HFFc6 (cell line): ENCODE measurements at regions not wholly inside any gene's neighbourhood (a gene's known extent, or its start where the extent isn't known, plus 50 kb on each side); places are given as distances from the start of the nearest gene placed in this dataset.
A peak's percentile ranks its signal among the peaks of the same experiment; 100 is the strongest.

Source experiments
- DNase-seq: peaks from one replicate; pipeline ENCODE4 v3.0.0-alpha.2; 2018
- H3K27ac Mint-ChIP-seq: 2 replicates; pipeline ENCODE4 v1.8.0; 2020; ENCODE audit warnings: mild to moderate bottlenecking, mixed read lengths
- H3K27me3 Mint-ChIP-seq: 2 replicates; pipeline ENCODE4 v1.8.0; 2021; ENCODE audit warnings: mild to moderate bottlenecking, moderate library complexity, mixed read lengths; ENCODE audit not compliant: insufficient read depth
- H3K36me3 Mint-ChIP-seq: 2 replicates; pipeline ENCODE4 v1.8.0; 2021; ENCODE audit warnings: low read depth, mixed read lengths
- H3K4me1 Mint-ChIP-seq: 2 replicates; pipeline ENCODE4 v1.8.0; 2020; ENCODE audit warnings: low read depth, mixed read lengths
- H3K4me3 Mint-ChIP-seq: 2 replicates; pipeline ENCODE4 v1.8.0; 2020; ENCODE audit warnings: mild to moderate bottlenecking, moderate library complexity, mixed read lengths
- H3K9me3 Mint-ChIP-seq: 2 replicates; pipeline ENCODE4 v1.8.0; 2020; ENCODE audit warnings: mild to moderate bottlenecking, mixed read lengths
- TF ChIP-seq, protein P1 (sequence below): fragments of 200-600 bp; sonication (generic); IDR thresholded peaks from 2 replicates; pipeline ENCODE4 v1.5.0; 2021; ENCODE audit warnings: antibody characterized with exemption, mild to moderate bottlenecking

DNA sequence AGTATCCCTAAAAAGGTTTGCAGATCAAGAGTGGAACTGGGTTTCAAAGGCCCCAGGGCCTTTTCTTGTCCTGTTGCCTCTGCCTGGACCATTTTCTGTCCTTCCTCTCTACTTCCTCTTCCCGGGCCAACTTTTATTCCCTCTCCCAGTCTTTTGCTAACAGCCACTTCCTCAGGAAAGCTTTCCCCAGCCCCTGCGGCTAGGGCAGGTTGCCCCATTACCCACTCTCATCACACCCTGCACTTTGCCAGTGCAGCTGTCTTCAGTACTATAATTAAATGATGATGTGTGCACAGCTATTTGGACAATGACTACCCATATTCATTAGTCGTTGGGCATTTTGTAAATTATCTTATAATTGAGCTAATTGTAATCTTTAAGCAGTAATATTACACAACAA lies 150.5 kb upstream of the THBS1 start:
- DNase-seq, result no peak
- Mint-ChIP-seq H3K9me3 (no peaks in the 10 kb centered on the region), H3K4me1 (peaks cover 46% of the 10 kb centered on the region), H3K36me3 (no peaks in the 10 kb centered on the region), H3K27me3 (0 out of 2 replicates have a peak, but pooled peaks cover 1% of the 10 kb centered on the region), H3K4me3 (peak overlapping the region; percentile 18), H3K27ac (peak overlapping the region; percentile 79)
- TF ChIP-seq, protein P1, sequence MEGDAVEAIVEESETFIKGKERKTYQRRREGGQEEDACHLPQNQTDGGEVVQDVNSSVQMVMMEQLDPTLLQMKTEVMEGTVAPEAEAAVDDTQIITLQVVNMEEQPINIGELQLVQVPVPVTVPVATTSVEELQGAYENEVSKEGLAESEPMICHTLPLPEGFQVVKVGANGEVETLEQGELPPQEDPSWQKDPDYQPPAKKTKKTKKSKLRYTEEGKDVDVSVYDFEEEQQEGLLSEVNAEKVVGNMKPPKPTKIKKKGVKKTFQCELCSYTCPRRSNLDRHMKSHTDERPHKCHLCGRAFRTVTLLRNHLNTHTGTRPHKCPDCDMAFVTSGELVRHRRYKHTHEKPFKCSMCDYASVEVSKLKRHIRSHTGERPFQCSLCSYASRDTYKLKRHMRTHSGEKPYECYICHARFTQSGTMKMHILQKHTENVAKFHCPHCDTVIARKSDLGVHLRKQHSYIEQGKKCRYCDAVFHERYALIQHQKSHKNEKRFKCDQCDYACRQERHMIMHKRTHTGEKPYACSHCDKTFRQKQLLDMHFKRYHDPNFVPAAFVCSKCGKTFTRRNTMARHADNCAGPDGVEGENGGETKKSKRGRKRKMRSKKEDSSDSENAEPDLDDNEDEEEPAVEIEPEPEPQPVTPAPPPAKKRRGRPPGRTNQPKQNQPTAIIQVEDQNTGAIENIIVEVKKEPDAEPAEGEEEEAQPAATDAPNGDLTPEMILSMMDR, result no peak

DNA sequence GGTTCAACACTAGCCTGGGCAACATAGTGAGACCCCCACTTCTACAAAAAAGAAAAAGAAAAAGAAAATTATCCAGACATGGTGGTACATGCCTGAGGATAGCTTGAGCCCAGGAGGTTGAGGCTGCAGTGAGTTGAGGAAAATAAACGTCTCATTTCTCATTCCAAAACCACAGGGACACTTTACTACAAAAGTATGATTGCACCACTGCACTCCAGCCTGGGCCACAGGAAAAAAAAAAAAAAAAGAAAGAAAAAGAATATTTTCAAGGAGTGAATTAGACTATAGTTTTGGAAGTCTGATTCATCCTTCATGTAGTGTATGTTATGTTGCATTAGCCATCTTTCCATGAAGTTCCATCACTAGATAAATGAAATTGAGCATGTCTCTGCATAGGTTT lies 149.5 kb upstream of the THBS1 start:
- no peaks in the 10 kb centered on the region for H3K9me3 Mint-ChIP-seq
- no peak overlapping the region; the same call in 1 of the 2 replicates for H3K27ac Mint-ChIP-seq
- TF ChIP-seq, protein P1, result no peak
- no peak for DNase-seq
- no peak overlapping the region for H3K4me3 Mint-ChIP-seq
- no peaks in the 10 kb centered on the region for H3K36me3 Mint-ChIP-seq
- 0 out of 2 replicates have a peak, but pooled peaks cover 1% of the 10 kb centered on the region for H3K27me3 Mint-ChIP-seq
- peaks cover 46% of the 10 kb centered on the region for H3K4me1 Mint-ChIP-seq

DNA sequence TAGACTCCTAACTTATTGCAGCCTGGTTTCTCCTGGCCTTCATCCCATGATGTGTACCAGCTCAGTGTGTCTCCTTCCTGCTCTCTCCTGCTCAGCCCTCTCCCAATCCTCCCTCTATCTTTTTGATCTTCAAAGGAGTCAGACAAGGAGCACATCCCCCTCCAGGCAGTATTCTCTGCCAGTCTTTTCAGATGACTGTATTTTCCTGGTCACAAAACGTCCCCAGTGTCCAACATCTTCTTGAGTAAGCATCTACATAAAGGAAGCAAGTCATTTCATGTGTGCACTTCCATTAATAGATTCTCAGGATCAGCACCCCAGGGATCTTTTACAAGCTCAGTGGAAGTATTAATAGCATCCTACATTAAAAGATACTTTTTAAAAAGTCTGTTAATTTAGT lies 148.9 kb upstream of the THBS1 start:
- TF ChIP-seq, protein P1, result no peak

DNA sequence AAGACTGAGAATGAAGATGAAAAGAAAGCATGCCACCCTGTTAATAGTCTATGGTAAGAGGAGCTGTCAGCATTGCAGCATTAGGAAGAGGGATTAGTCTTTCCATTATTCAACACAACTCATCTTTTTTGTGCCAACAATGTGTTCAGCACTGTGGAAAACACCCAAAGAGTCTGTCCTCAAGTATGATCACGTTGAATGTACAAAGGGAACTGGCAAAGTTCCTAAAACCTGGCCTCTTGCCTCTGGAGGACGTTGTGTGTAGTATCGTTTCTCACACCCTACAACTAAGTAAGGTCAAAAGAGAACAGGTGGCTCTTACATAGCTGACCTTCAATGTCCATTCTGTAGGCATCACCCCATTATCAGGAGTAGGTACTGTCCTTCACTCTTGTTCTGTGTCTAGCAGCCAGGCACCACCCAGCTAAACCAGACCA lies 147.9 kb upstream of the THBS1 start:
- TF ChIP-seq, protein P1, result no peak
- H3K4me3 Mint-ChIP-seq, result no peak overlapping the region
- H3K36me3 Mint-ChIP-seq, result no peaks in the 10 kb centered on the region
- no peak for DNase-seq
- no peak overlapping the region for H3K27ac Mint-ChIP-seq
- H3K27me3 Mint-ChIP-seq, result no peaks in the 10 kb centered on the region
- H3K4me1 Mint-ChIP-seq, result peaks cover 53% of the 10 kb centered on the region
- H3K9me3 Mint-ChIP-seq, result no peaks in the 10 kb centered on the region

More for the DNA sequence above, 148.9 kb upstream of the THBS1 start:
- Mint-ChIP-seq H3K4me3 (no peak overlapping the region; the same call in 1 of the 2 replicates), H3K9me3 (no peaks in the 10 kb centered on the region), H3K27me3 (0 out of 2 replicates have a peak, but pooled peaks cover under 1% of the 10 kb centered on the region), H3K27ac (peak overlapping the region; percentile 23; the same call in 1 of the 2 replicates), H3K36me3 (no peaks in the 10 kb centered on the region), H3K4me1 (peaks cover 46% of the 10 kb centered on the region)
- no peak for DNase-seq

DNA sequence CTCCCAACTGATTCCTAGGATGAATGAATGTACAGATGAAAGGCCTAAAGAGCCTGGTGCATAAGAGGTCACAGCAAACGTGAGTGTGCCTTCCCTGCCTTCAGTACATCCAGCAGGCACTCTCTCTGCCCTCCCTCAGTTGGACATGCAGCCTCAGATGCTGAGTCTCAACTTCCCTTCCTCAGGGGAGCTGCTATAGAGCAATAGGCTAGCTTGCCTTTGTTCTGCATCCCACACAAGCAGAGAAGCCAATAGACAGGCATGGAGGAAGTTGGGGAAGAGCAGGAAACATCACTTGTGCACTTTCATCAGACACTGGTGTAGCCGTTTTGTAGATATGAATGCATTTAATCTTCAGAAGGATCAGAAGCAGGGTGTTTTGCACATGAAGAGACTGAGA lies 147.5 kb upstream of the THBS1 start:
- Mint-ChIP-seq H3K4me1 (peaks cover 53% of the 10 kb centered on the region), H3K9me3 (no peaks in the 10 kb centered on the region), H3K4me3 (no peak overlapping the region), H3K27ac (no peak overlapping the region), H3K36me3 (no peaks in the 10 kb centered on the region), H3K27me3 (no peaks in the 10 kb centered on the region)
- TF ChIP-seq, protein P1, result no peak
- DNase-seq, result no peak

DNA sequence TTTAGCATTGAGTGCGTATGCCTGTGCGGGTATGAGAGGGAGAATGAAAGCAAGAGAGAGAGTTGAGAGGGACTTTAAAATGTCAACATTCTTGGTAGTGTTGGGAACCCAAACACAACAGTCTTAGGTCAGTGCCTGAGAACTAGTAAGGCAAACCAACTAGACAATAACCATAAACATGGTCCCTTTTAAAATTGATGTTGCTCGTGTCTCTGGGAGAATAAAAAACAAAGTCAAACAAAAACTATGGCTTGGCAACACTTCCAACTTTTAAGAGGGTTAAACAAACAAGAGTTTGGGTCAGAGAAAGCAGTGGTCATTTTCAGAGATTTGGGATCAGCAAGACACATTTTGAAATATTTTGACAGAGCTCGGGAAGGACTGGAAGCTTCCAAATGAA lies 146.7 kb upstream of the THBS1 start:
- Mint-ChIP-seq H3K27me3 (peaks cover 1% of the 10 kb centered on the region; the same call in 1 of the 2 replicates), H3K4me3 (no peak overlapping the region), H3K27ac (no peak overlapping the region), H3K9me3 (no peaks in the 10 kb centered on the region), H3K36me3 (no peaks in the 10 kb centered on the region), H3K4me1 (peaks cover 45% of the 10 kb centered on the region)
- DNase-seq, result no peak
- TF ChIP-seq, protein P1, result no peak
